ENCODE measurements at regions not wholly inside any gene's neighbourhood (a gene's known extent, or its start where the extent isn't known, plus 50 kb on each side); places are given as distances from the start of the nearest gene placed in this dataset.

DNA sequence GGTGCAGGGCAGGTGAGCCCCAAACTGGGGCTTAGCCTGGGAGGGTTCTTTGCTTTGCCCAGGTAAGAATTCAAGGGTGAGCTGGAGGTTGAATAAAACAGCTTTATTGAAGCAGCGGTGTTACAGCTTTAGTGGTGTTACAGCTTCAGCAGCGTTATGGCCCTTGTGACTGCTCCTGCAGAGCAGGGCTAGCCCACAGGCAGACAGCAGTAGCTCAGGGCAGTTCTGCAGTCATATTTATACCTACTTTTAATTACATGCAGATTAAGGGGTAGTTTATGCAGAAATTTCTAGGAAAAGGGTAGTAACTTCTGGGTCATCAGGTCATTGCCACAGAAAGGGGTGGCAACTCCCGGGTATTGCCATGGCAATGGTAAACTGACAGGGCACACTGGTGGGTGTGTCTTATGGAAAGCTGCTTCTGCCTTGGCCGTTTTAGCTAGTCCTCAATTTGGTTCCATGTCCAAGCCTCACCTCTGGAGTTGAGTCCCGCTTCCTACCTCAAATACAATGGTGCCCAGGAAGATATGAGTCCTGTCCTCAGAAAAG lies 78.2 kb downstream of the THNSL2 start:
- TF ChIP-seq POLR2A (IDR thresholded peaks at IDR 0.05; ENCODE audit: low read length), result no peak
- no peak for TF ChIP-seq GATA1 (IDR thresholded peaks at IDR 0.05; ENCODE audit: low read depth, low read length)

Data from erythroblast (primary cell).